Esophagus squamous epithelium (tissue), 4 donors: ENCODE measurements at regions not wholly inside any gene's neighbourhood (a gene's known extent, or its start where the extent isn't known, plus 50 kb on each side); places are given as distances from the start of the nearest gene placed in this dataset.

Experiments used
- CTCF ChIP-seq, 6 experiments: fragments of 450-650 bp in 4 of 6; fragments of 200-600 bp in 2 of 6; sonication (generic) in 2 of 6; IDR thresholded peaks; one replicate each; pipeline ENCODE4 v1.5.1; 2016 to 2019; ENCODE audit warnings: antibody characterized with exemption in 6 of 6, mild to moderate bottlenecking in 4 of 6, moderate library complexity in 4 of 6
- POLR2A ChIP-seq, 4 donors: fragments of 450-650 bp; IDR thresholded peaks; one replicate each; pipeline ENCODE4 v1.6.1; 2017; ENCODE audit warnings: antibody characterized with exemption in 4 of 4, mild to moderate bottlenecking in 4 of 4, moderate library complexity in 3 of 4

- TF ChIP-seq CTCF (IDR thresholded peaks at IDR 0.05) = no peak
- no peak for TF ChIP-seq POLR2A (IDR thresholded peaks at IDR 0.05)
These were observed 94.4 kb upstream of the RGS4 start for GRCh38 chr1:162974810-162975209.
